ENCODE measurements at regions not wholly inside any gene's neighbourhood (a gene's known extent, or its start where the extent isn't known, plus 50 kb on each side); places are given as distances from the start of the nearest gene placed in this dataset.
A peak's percentile ranks its signal among the peaks of the same experiment; 100 is the strongest.

- DNase-seq (ENCODE audit: low spot score, unreplicated experiment), result no peak
- Mint-ChIP-seq H3K27ac (no peak overlapping the region), H3K4me1 (ENCODE audit: low read depth) (no peaks in the 10 kb centered on the region), H3K4me3 (ENCODE audit: low read depth) (no peak overlapping the region), H3K27me3 (no peaks in the 10 kb centered on the region), H3K36me3 (ENCODE audit: insufficient read depth) (peaks cover 3% of the 10 kb centered on the region), H3K9me3 (ENCODE audit: low read depth) (peaks cover 25% of the 10 kb centered on the region)
- TF ChIP-seq CTCF (IDR thresholded peaks at IDR 0.05; ENCODE audit: unreplicated experiment), result no peak
Measured at GRCh38 chr13:67725999-67726398, 495.9 kb upstream of the PCDH9 start.

GRCh38 chr13:67713571-67713970 is 483.4 kb upstream of the PCDH9 start:
- Mint-ChIP-seq H3K9me3 (ENCODE audit: low read depth) (no peaks in the 10 kb centered on the region), H3K27ac (no peak overlapping the region), H3K4me1 (ENCODE audit: low read depth) (no peaks in the 10 kb centered on the region), H3K36me3 (ENCODE audit: insufficient read depth) (no peaks in the 10 kb centered on the region), H3K27me3 (no peaks in the 10 kb centered on the region), H3K4me3 (ENCODE audit: low read depth) (no peak overlapping the region)
- TF ChIP-seq CTCF (IDR thresholded peaks at IDR 0.05; ENCODE audit: unreplicated experiment), result no peak
- DNase-seq (ENCODE audit: low spot score, unreplicated experiment), result no peak

- Mint-ChIP-seq H3K27me3 (no peaks in the 10 kb centered on the region), H3K4me1 (ENCODE audit: low read depth) (peaks cover 1% of the 10 kb centered on the region), H3K27ac (no peak overlapping the region), H3K9me3 (ENCODE audit: low read depth) (peaks cover 6% of the 10 kb centered on the region), H3K4me3 (ENCODE audit: low read depth) (no peak overlapping the region), H3K36me3 (ENCODE audit: insufficient read depth) (no peaks in the 10 kb centered on the region)
- DNase-seq (ENCODE audit: low spot score, unreplicated experiment), result no peak
- TF ChIP-seq CTCF (IDR thresholded peaks at IDR 0.05; ENCODE audit: unreplicated experiment), result no peak
Measured at GRCh38 chr13:67696775-67697174, 466.6 kb upstream of the PCDH9 start.

- Mint-ChIP-seq H3K9me3 (ENCODE audit: low read depth) (no peaks in the 10 kb centered on the region), H3K27ac (peak overlapping the region; percentile 84), H3K27me3 (no peaks in the 10 kb centered on the region), H3K36me3 (ENCODE audit: insufficient read depth) (no peaks in the 10 kb centered on the region), H3K4me1 (ENCODE audit: low read depth) (peaks cover 10% of the 10 kb centered on the region), H3K4me3 (ENCODE audit: low read depth) (no peak overlapping the region)
- no peak for TF ChIP-seq CTCF (IDR thresholded peaks at IDR 0.05; ENCODE audit: unreplicated experiment)
- DNase-seq (ENCODE audit: low spot score, unreplicated experiment), result no peak
Measured at GRCh38 chr13:67664502-67664901, 434.4 kb upstream of the PCDH9 start.

GRCh38 chr13:67662997-67663396 is 432.9 kb upstream of the PCDH9 start:
- Mint-ChIP-seq H3K36me3 (ENCODE audit: insufficient read depth) (no peaks in the 10 kb centered on the region), H3K27ac (no peak overlapping the region), H3K9me3 (ENCODE audit: low read depth) (no peaks in the 10 kb centered on the region), H3K4me1 (ENCODE audit: low read depth) (peaks cover 10% of the 10 kb centered on the region), H3K4me3 (ENCODE audit: low read depth) (no peak overlapping the region), H3K27me3 (no peaks in the 10 kb centered on the region)
- DNase-seq (ENCODE audit: low spot score, unreplicated experiment), result no peak
- TF ChIP-seq CTCF (IDR thresholded peaks at IDR 0.05; ENCODE audit: unreplicated experiment), result no peak

All from progenitor cell of endocrine pancreas (in vitro differentiated cells).